ENCODE measurements at regions not wholly inside any gene's neighbourhood (a gene's known extent, or its start where the extent isn't known, plus 50 kb on each side); places are given as distances from the start of the nearest gene placed in this dataset.

- TF ChIP-seq POLR2AphosphoS5 (IDR thresholded peaks at IDR 0.05): no peak
- TF ChIP-seq CTCF (IDR thresholded peaks at IDR 0.05 in 8 of 11, conservative IDR thresholded peaks at IDR 0.05 in 3 of 11): no peak
Measured at GRCh38 chr11:98549571-98549970, 471.2 kb upstream of the CNTN5 start.
